Lower lobe of right lung (tissue), 2 donors: ENCODE measurements at regions not wholly inside any gene's neighbourhood (a gene's known extent, or its start where the extent isn't known, plus 50 kb on each side); places are given as distances from the start of the nearest gene placed in this dataset.

ENCODE experiments used
- ATAC-seq, 2 donors: fragments of 200-7000 bp; cut with Tn5 transposase; one replicate each; pipeline ENCODE4 v1.9.1; 2020 to 2022; ENCODE audit warnings: mild to moderate bottlenecking in 2 of 2, moderate library complexity in 2 of 2
- DNase-seq: peaks from one replicate; pipeline ENCODE4 v3.0.0-alpha.2; 2020
- H3K27ac ChIP-seq: fragments of 200-600 bp; one replicate; pipeline ENCODE4 v1.8.0; 2022
- H3K27me3 ChIP-seq: fragments of 200-600 bp; one replicate; pipeline ENCODE4 v1.8.0; 2022; ENCODE audit warnings: low read depth
- H3K36me3 ChIP-seq: fragments of 200-600 bp; one replicate; pipeline ENCODE4 v1.8.0; 2022; ENCODE audit warnings: mild to moderate bottlenecking
- H3K4me1 ChIP-seq: fragments of 200-600 bp; one replicate; pipeline ENCODE4 v1.8.0; 2022
- H3K4me3 ChIP-seq: fragments of 200-600 bp; one replicate; pipeline ENCODE4 v1.8.0; 2022; ENCODE audit warnings: mild to moderate bottlenecking
- H3K9me3 ChIP-seq: fragments of 200-600 bp; one replicate; pipeline ENCODE4 v1.8.0; 2022
- intact Hi-C: fragments of 100-400 bp; cut with DNase I; formaldehyde crosslinking; loops from one replicate; pipeline ENCODE4 v1.11.0; 2022
- TF ChIP-seq, protein P1 (sequence below): fragments of 200-600 bp; IDR thresholded peaks from one replicate; pipeline ENCODE4 v1.8.0; 2022; ENCODE audit warnings: antibody characterized with exemption, mild to moderate bottlenecking
- donor health status: DM: no; HTN: yes; CAD: no; lungs with severe emphysema.

GRCh38 chr3:165406425-165406824 is 210.2 kb upstream of the SLITRK3 start:
- H3K36me3 ChIP-seq = no peaks in the 10 kb centered on the region
- DNase-seq (no peak), ATAC-seq (no peak)
- no peaks in the 10 kb centered on the region for H3K4me1 ChIP-seq
- H3K27me3 ChIP-seq = no peaks in the 10 kb centered on the region
- no peaks in the 10 kb centered on the region for H3K9me3 ChIP-seq
- intact Hi-C loops = no loop called here
- no peak overlapping the region for H3K27ac ChIP-seq
- TF ChIP-seq, protein P1, sequence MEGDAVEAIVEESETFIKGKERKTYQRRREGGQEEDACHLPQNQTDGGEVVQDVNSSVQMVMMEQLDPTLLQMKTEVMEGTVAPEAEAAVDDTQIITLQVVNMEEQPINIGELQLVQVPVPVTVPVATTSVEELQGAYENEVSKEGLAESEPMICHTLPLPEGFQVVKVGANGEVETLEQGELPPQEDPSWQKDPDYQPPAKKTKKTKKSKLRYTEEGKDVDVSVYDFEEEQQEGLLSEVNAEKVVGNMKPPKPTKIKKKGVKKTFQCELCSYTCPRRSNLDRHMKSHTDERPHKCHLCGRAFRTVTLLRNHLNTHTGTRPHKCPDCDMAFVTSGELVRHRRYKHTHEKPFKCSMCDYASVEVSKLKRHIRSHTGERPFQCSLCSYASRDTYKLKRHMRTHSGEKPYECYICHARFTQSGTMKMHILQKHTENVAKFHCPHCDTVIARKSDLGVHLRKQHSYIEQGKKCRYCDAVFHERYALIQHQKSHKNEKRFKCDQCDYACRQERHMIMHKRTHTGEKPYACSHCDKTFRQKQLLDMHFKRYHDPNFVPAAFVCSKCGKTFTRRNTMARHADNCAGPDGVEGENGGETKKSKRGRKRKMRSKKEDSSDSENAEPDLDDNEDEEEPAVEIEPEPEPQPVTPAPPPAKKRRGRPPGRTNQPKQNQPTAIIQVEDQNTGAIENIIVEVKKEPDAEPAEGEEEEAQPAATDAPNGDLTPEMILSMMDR = no peak
- H3K4me3 ChIP-seq = no peak overlapping the region

DNA sequence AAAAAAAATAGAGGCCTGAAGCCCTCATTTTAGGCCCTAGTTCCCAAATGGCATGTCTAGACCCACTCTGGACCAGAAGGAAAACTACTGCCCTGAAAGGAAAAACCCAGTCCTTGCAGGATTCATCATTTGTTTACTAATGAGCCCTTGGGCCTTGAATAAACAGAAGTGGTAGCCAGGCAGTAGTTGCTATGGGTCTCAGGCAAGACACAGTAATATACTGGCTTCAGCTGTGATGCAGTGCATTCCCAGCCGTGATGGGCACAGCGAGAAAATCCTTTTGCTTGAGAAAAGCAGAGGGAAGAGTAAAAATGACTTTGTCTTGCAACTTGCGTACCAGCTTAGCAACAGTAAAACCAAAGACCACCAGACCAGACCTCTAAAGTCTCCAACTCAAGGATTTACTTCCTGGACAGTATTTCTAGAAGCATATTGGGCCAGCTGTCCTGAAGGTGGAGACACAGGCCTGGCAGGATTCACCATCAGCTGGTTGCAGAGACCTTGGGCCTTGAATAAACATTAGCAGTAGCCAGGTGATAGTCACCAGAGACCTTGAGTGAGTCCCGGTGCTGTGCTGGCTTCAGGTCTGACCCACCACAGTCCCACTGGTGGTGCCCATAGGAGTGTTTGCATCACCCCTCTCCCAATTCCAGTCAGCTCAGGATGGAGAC is 208.3 kb upstream of the SLITRK3 start:
- H3K4me3 ChIP-seq = no peak overlapping the region
- DNase-seq (no peak), ATAC-seq (no peak)
- no peaks in the 10 kb centered on the region for H3K4me1 ChIP-seq
- H3K27ac ChIP-seq = no peak overlapping the region
- no peaks in the 10 kb centered on the region for H3K9me3 ChIP-seq
- no peaks in the 10 kb centered on the region for H3K36me3 ChIP-seq
- no peaks in the 10 kb centered on the region for H3K27me3 ChIP-seq
- intact Hi-C loops = no loop called here
- TF ChIP-seq, protein P1 = no peak

GRCh38 chr3:165403666-165404065 is 207.5 kb upstream of the SLITRK3 start:
- H3K9me3 ChIP-seq = no peaks in the 10 kb centered on the region
- no peak overlapping the region for H3K4me3 ChIP-seq
- DNase-seq (no peak), ATAC-seq (no peak)
- no peak overlapping the region for H3K27ac ChIP-seq
- TF ChIP-seq, protein P1 = no peak
- H3K36me3 ChIP-seq = no peaks in the 10 kb centered on the region
- H3K27me3 ChIP-seq = no peaks in the 10 kb centered on the region
- H3K4me1 ChIP-seq = no peaks in the 10 kb centered on the region
- intact Hi-C loops = no loop called here

GRCh38 chr3:165395188-165395587 is 199.0 kb upstream of the SLITRK3 start:
- intact Hi-C loops = no loop called here
- H3K4me1 ChIP-seq = no peaks in the 10 kb centered on the region
- no peak for ATAC-seq
- no peak overlapping the region for H3K27ac ChIP-seq
- DNase-seq = no peak
- H3K4me3 ChIP-seq = no peak overlapping the region
- no peaks in the 10 kb centered on the region for H3K27me3 ChIP-seq
- H3K9me3 ChIP-seq = no peaks in the 10 kb centered on the region
- TF ChIP-seq, protein P1 = no peak
- no peaks in the 10 kb centered on the region for H3K36me3 ChIP-seq

DNA sequence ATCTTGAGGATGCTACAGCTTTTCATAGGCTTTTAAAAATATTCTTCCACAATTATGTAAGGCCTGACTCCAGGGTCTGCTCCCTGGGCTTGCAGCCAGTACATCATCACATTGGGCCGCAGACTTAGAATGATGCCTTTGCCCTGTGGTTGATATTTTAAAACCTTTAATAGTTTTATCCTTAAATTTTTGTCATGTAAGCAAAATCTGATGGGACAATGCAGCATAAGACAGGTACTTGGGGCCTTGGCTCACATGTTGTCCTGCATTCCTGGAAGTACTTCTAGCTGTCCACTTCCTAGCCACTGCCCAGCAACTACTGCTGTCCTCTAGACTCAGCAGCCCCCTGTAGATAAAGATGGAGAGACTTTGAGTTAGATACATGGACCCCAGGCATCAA is 197.3 kb upstream of the SLITRK3 start:
- Histone ChIP-seq H3K27me3 (no peaks in the 10 kb centered on the region), H3K36me3 (no peaks in the 10 kb centered on the region), H3K4me1 (no peaks in the 10 kb centered on the region), H3K9me3 (no peaks in the 10 kb centered on the region), H3K4me3 (no peak overlapping the region), H3K27ac (no peak overlapping the region)
- no peak for ATAC-seq
- intact Hi-C loops = no loop called here
- TF ChIP-seq, protein P1 = no peak
- DNase-seq = no peak
